ENCODE measurements at regions not wholly inside any gene's neighbourhood (a gene's known extent, or its start where the extent isn't known, plus 50 kb on each side); places are given as distances from the start of the nearest gene placed in this dataset.
A peak's percentile ranks its signal among the peaks of the same experiment; 100 is the strongest.

GRCh38 chr2:238968616-238969384 is 120.9 kb downstream of the TWIST2 start:
- POLR2A ChIA-PET = interaction anchor here (0.7 kb wide), 1 partner anchor 242 kb away, joined by 3 read pairs; no protein-coding TSS in a partner anchor
- no peaks in the 10 kb centered on the region for H3K27me3 Mint-ChIP-seq (ENCODE audit: insufficient read depth, unreplicated experiment)
- no TSS peak for BruUV-seq (replicated peaks)
- no peak for TF ChIP-seq CTCF (IDR thresholded peaks at IDR 0.05; ENCODE audit: unreplicated experiment)
- CTCF ChIA-PET = interaction anchor here (0.6 to 1.2 kb wide), 13 partner anchors 11 to 612 kb away, joined by 3 to 4 read pairs (median 3); no protein-coding TSS in a partner anchor
- intact Hi-C loops (cut with micrococcal nuclease) = no loop called here
- H3K4me1 Mint-ChIP-seq (ENCODE audit: insufficient read depth, unreplicated experiment) = peaks cover 13% of the 10 kb centered on the region
- H3K9me3 Mint-ChIP-seq (ENCODE audit: unreplicated experiment) = no peaks in the 10 kb centered on the region
- no peak overlapping the region for H3K27ac Mint-ChIP-seq (ENCODE audit: low read depth, unreplicated experiment)
- no peak for DNase-seq (ENCODE audit: unreplicated experiment)
- no peaks in the 10 kb centered on the region for H3K36me3 Mint-ChIP-seq (ENCODE audit: insufficient read depth, unreplicated experiment)
- H3K4me3 Mint-ChIP-seq (ENCODE audit: unreplicated experiment) = no peak overlapping the region

DNA sequence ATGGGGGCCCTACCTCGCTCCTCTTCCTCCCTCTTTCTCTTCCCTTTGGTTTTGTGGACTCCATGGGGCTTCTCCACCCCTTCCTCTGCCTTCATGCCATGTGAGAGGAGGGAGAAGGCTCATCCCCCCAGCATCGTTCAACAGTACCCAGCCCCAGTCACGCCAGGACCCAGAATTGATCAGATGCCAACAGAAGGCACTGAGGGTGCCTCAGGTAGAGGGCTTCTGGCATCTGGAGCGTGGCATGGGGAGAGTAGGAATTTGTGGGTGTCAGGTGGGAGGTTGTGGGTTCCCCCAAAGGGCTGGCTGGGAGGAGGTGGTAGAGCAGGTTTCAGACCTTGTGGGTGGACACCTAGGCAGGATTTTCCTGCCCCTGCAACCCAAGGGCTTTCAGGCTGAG is 122.0 kb downstream of the TWIST2 start:
- no peak overlapping the region for H3K27ac Mint-ChIP-seq (ENCODE audit: low read depth, unreplicated experiment)
- no peaks in the 10 kb centered on the region for H3K27me3 Mint-ChIP-seq (ENCODE audit: insufficient read depth, unreplicated experiment)
- BruUV-seq (replicated peaks) = no TSS peak
- no peak for TF ChIP-seq CTCF (IDR thresholded peaks at IDR 0.05; ENCODE audit: unreplicated experiment)
- no peaks in the 10 kb centered on the region for H3K36me3 Mint-ChIP-seq (ENCODE audit: insufficient read depth, unreplicated experiment)
- intact Hi-C loops (cut with micrococcal nuclease) = loop anchor here (1.0 to 10.0 kb wide), 4 partner anchors 137 to 615 kb away; no protein-coding TSS in a partner anchor
- ChIA-PET POLR2A (no interaction called here), CTCF (interaction anchor here (0.5 to 1.2 kb wide), 5 partner anchors 14 to 594 kb away, joined by 3 to 4 read pairs (median 3); no protein-coding TSS in a partner anchor)
- H3K9me3 Mint-ChIP-seq (ENCODE audit: unreplicated experiment) = no peaks in the 10 kb centered on the region
- peaks cover 22% of the 10 kb centered on the region for H3K4me1 Mint-ChIP-seq (ENCODE audit: insufficient read depth, unreplicated experiment)
- DNase-seq (ENCODE audit: unreplicated experiment) = no peak
- no peak overlapping the region for H3K4me3 Mint-ChIP-seq (ENCODE audit: unreplicated experiment)

DNA sequence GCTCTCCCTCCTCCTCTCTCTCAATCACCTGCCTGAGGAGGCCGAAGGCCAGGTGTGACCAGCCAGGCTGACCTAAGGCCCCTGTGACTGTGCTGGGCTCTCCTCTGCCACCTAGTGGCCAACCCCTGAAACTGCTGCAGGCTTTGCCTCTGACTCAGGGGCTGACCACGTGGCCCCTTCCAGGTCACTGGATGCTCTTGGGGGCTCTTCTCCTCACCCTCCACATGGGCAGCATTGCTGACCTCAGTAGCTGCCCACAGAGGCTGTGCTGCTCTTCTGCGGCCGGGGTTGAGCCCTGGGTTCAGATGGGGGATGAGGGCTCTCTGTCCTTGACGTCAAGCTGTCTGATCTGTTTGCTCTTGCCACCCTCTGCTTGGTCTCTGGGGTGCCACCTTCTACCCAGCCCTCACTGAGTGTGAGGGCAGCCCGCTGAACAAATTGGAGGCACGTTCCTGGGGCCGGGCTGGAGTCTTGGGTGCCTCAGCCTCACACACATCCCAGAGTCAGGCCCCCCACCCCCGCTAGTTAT is 122.7 kb downstream of the TWIST2 start:
- no peaks in the 10 kb centered on the region for H3K9me3 Mint-ChIP-seq (ENCODE audit: unreplicated experiment)
- peak; percentile 72 for DNase-seq (ENCODE audit: unreplicated experiment)
- intact Hi-C loops (cut with micrococcal nuclease) = loop anchor here (1.0 to 10.0 kb wide), 4 partner anchors 137 to 616 kb away; no protein-coding TSS in a partner anchor
- no peaks in the 10 kb centered on the region for H3K36me3 Mint-ChIP-seq (ENCODE audit: insufficient read depth, unreplicated experiment)
- POLR2A ChIA-PET = no interaction called here
- H3K27me3 Mint-ChIP-seq (ENCODE audit: insufficient read depth, unreplicated experiment) = no peaks in the 10 kb centered on the region
- H3K4me3 Mint-ChIP-seq (ENCODE audit: unreplicated experiment) = no peak overlapping the region
- H3K27ac Mint-ChIP-seq (ENCODE audit: low read depth, unreplicated experiment) = no peak overlapping the region
- TF ChIP-seq CTCF (IDR thresholded peaks at IDR 0.05; ENCODE audit: unreplicated experiment) = peak; percentile 98
- CTCF ChIA-PET = interaction anchor here (0.6 to 1.2 kb wide), 10 partner anchors 10 to 914 kb away, joined by 3 to 5 read pairs (median 4); partner anchors contain the start of gene TWIST2
- no TSS peak for BruUV-seq (replicated peaks)
- H3K4me1 Mint-ChIP-seq (ENCODE audit: insufficient read depth, unreplicated experiment) = peaks cover 29% of the 10 kb centered on the region
